H1 (cell line): ENCODE measurements at regions not wholly inside any gene's neighbourhood (a gene's known extent, or its start where the extent isn't known, plus 50 kb on each side); places are given as distances from the start of the nearest gene placed in this dataset.

Experiments used
- CTCF ChIA-PET: fragments of 300-600 bp; sonication (Branson Sonifier 250); formaldehyde crosslinking; loops from one replicate; lab custom pipeline; 2021; ENCODE audit not compliant: partially characterized antibody; lab: Charles Lee
- POLR2A ChIA-PET: fragments of 300-600 bp; sonication (Branson Sonifier 250); formaldehyde crosslinking; loops from one replicate; lab custom pipeline; 2021; ENCODE audit warnings: inconsistent platforms; ENCODE audit not compliant: partially characterized antibody; lab: Charles Lee
- DNase-seq, 2 experiments: peaks; one replicate each; pipeline versions ENCODE4 v3.0.0 to v3.0.0-alpha.2; 2010 to 2022; ENCODE audit warnings: low spot score in 2 of 2, low read depth in 1 of 2, mixed read lengths in 1 of 2
- FAIRE-seq: peaks from 2 replicates; lab custom pipeline; 2011; peaks lifted over from hg19 to GRCh38; lab: Jason Lieb, UNC
- H2AFZ ChIP-seq: 2 replicates; pipeline ENCODE4 v1.8.1; 2012; ENCODE audit warnings: low read length, inconsistent platforms
- H2AK5ac ChIP-seq: 2 replicates; pipeline ENCODE4 v1.6.1; 2013; ENCODE audit warnings: low read depth, low read length
- H2BK120ac ChIP-seq: replicated peaks from 2 replicates; pipeline ENCODE3; 2013; ENCODE audit warnings: low read depth, low read length, inconsistent platforms
- H2BK12ac ChIP-seq: 2 replicates; pipeline ENCODE4 v1.6.1; 2013; ENCODE audit warnings: low read depth, low read length
- H2BK15ac ChIP-seq: 2 replicates; pipeline ENCODE4 v1.6.1; 2013; ENCODE audit warnings: low read length
- H2BK20ac ChIP-seq: 2 replicates; pipeline ENCODE4 v1.6.1; 2013; ENCODE audit warnings: low read length
- H2BK5ac ChIP-seq: 2 replicates; pipeline ENCODE4 v1.6.1; 2013; ENCODE audit warnings: low read depth, low read length
- H3K14ac ChIP-seq: 2 replicates; pipeline ENCODE4 v1.6.1; 2013; ENCODE audit warnings: inconsistent platforms; ENCODE audit not compliant: insufficient read length
- H3K18ac ChIP-seq: 2 replicates; pipeline ENCODE4 v1.6.1; 2013; ENCODE audit warnings: low read length; ENCODE audit errors: extremely low read depth
- H3K23ac ChIP-seq: 2 replicates; pipeline ENCODE4 v1.6.1; 2013; ENCODE audit warnings: inconsistent platforms; ENCODE audit not compliant: insufficient read length
- H3K23me2 ChIP-seq: 2 replicates; pipeline ENCODE4 v1.6.1; 2013; ENCODE audit warnings: low read depth, low read length
- H3K27ac ChIP-seq: 2 replicates; pipeline ENCODE4 v1.6.1; 2011; ENCODE audit warnings: low read depth, low read length, inconsistent platforms
- H3K27me3 ChIP-seq, 4 experiments: replicated peaks in 1 of 4; 1 replicate in 1 of 4; 2 replicates in 3 of 4; pipeline versions ENCODE4 v1.6.1 to v1.8.1; 2011 to 2013; ENCODE audit warnings: low read length in 3 of 4, mild to moderate bottlenecking in 3 of 4, inconsistent platforms in 2 of 4, mixed read lengths in 2 of 4, moderate library complexity in 1 of 4; ENCODE audit not compliant: control insufficient read depth in 3 of 4, insufficient read depth in 3 of 4; ENCODE audit errors: extremely low read depth in 1 of 4
- H3K36me3 ChIP-seq, 4 experiments: 2 replicates each; pipeline versions ENCODE4 v1.6.1 to v1.8.1; 2011 to 2013; ENCODE audit warnings: mild to moderate bottlenecking in 4 of 4, low read length in 3 of 4, moderate library complexity in 2 of 4, control low read depth in 1 of 4, inconsistent platforms in 1 of 4; ENCODE audit not compliant: insufficient read depth in 4 of 4, control insufficient read depth in 2 of 4
- H3K4ac ChIP-seq: replicated peaks from 2 replicates; pipeline ENCODE3; 2013; ENCODE audit warnings: low read length, low read depth, mixed read lengths, inconsistent platforms; ENCODE audit not compliant: insufficient read length
- H3K4me1 ChIP-seq, 4 experiments: replicated peaks in 1 of 4; 1 replicate in 1 of 4; 2 replicates in 3 of 4; pipeline versions ENCODE4 v1.6.1 to v1.8.1; 2011 to 2013; ENCODE audit warnings: low read length in 3 of 4, inconsistent platforms in 2 of 4, mixed read lengths in 1 of 4; ENCODE audit not compliant: insufficient read depth in 4 of 4, control insufficient read depth in 3 of 4
- H3K4me2 ChIP-seq, 2 experiments: 2 replicates each; pipeline versions ENCODE4 v1.6.1 to v1.8.1; 2011 to 2013; ENCODE audit warnings: low read depth in 2 of 2, low read length in 2 of 2, control low read depth in 1 of 2, inconsistent platforms in 1 of 2, mild to moderate bottlenecking in 1 of 2; ENCODE audit not compliant: insufficient read depth in 1 of 2
- H3K4me3 ChIP-seq, 4 experiments: fragments of 200-600, 300-600 bp in 1 of 4; sonication (generic), shearing (Covaris generic), sonication (Bioruptor Twin) in 1 of 4; 2 replicates each; pipeline versions ENCODE4 v1.5.1 to v1.8.1; 2011 to 2016; ENCODE audit warnings: low read length in 4 of 4, low read depth in 3 of 4, control low read depth in 2 of 4, inconsistent platforms in 2 of 4, mild to moderate bottlenecking in 2 of 4, mixed read lengths in 1 of 4, moderate library complexity in 1 of 4; ENCODE audit not compliant: insufficient read depth in 2 of 4; ENCODE audit errors: extremely low read depth in 1 of 4
- H3K56ac ChIP-seq: replicated peaks from 2 replicates; pipeline ENCODE3; 2013; ENCODE audit warnings: low read depth, mild to moderate bottlenecking, mixed read lengths, low read length, inconsistent platforms; ENCODE audit not compliant: insufficient read length
- H3K79me1 ChIP-seq: 2 replicates; pipeline ENCODE4 v1.6.1; 2013; ENCODE audit warnings: low read depth, low read length, control low read depth
- H3K79me2 ChIP-seq, 2 experiments: 2 replicates each; pipeline versions ENCODE4 v1.6.1 to v1.8.1; 2012 to 2013; ENCODE audit warnings: low read length in 2 of 2, mild to moderate bottlenecking in 2 of 2, inconsistent platforms in 1 of 2; ENCODE audit not compliant: insufficient read depth in 2 of 2, control insufficient read depth in 1 of 2
- H3K9ac ChIP-seq, 4 experiments: replicated peaks in 1 of 4; 1 replicate in 1 of 4; 2 replicates in 3 of 4; pipeline versions ENCODE4 v1.6.1 to v1.8.1; 2011 to 2013; ENCODE audit warnings: low read depth in 3 of 4, low read length in 3 of 4, control low read depth in 2 of 4, mild to moderate bottlenecking in 2 of 4, moderate library complexity in 2 of 4, inconsistent platforms in 1 of 4; ENCODE audit errors: extremely low read depth in 1 of 4
- H3K9me3 ChIP-seq, 2 experiments: 2 replicates each; pipeline versions ENCODE4 v1.6.1 to v1.8.1; 2012 to 2013; ENCODE audit warnings: mild to moderate bottlenecking in 2 of 2, moderate library complexity in 2 of 2, control low read depth in 1 of 2, inconsistent platforms in 1 of 2, low read depth in 1 of 2, low read length in 1 of 2, mixed read lengths in 1 of 2; ENCODE audit not compliant: insufficient read depth in 2 of 2
- H4K20me1 ChIP-seq, 2 experiments: replicated peaks in 1 of 2; 2 replicates each; pipeline versions ENCODE3 to v1.8.1; 2011 to 2013; ENCODE audit warnings: inconsistent platforms in 2 of 2, low read length in 2 of 2, mild to moderate bottlenecking in 1 of 2; ENCODE audit not compliant: insufficient read depth in 2 of 2, control insufficient read depth in 1 of 2
- H4K5ac ChIP-seq: 2 replicates; pipeline ENCODE4 v1.6.1; 2013; ENCODE audit warnings: low read length, low read depth, mixed read lengths, inconsistent platforms; ENCODE audit not compliant: insufficient read length
- H4K8ac ChIP-seq: 2 replicates; pipeline ENCODE4 v1.8.0; 2013; ENCODE audit warnings: mild to moderate bottlenecking, moderate library complexity, low read length, inconsistent platforms; ENCODE audit not compliant: insufficient read depth; ENCODE audit errors: extremely low read depth
- H4K91ac ChIP-seq: replicated peaks from 2 replicates; pipeline ENCODE3; 2013; ENCODE audit warnings: low read length, mixed read lengths, inconsistent platforms; ENCODE audit not compliant: insufficient read length
- ASH2L ChIP-seq: fragments of 200-600, 300-600 bp; sonication (generic); IDR thresholded peaks from one replicate; pipeline ENCODE4 v1.7.1; 2017; ENCODE audit warnings: low read length
- ATF2 ChIP-seq: IDR thresholded peaks from 2 replicates; pipeline ENCODE4 v1.6.1; 2012; ENCODE audit warnings: low read length, inconsistent platforms
- ATF3 ChIP-seq: IDR thresholded peaks from 2 replicates; pipeline ENCODE4 v1.6.1; 2011; ENCODE audit warnings: low read depth, mild to moderate bottlenecking, low read length; ENCODE audit not compliant: insufficient read depth
- CBX5 ChIP-seq: fragments of 300-800, 300-1000 bp; sonication (generic); IDR thresholded peaks from 2 replicates; pipeline ENCODE4 v1.7.1; 2016; ENCODE audit warnings: antibody characterized with exemption, low read length, low read depth
- EZH2 ChIP-seq: fragments of 200-600 bp; sonication (generic); IDR thresholded peaks from 2 replicates; pipeline ENCODE4 v1.7.1; 2012; ENCODE audit warnings: low read depth, mild to moderate bottlenecking, moderate library complexity, low read length, inconsistent platforms; ENCODE audit not compliant: severe bottlenecking
- JUN ChIP-seq: IDR thresholded peaks from 2 replicates; pipeline ENCODE4 v1.6.1; 2011; ENCODE audit warnings: low read depth, mild to moderate bottlenecking, improper control_type of control experiment, low read length
- JUND ChIP-seq: IDR thresholded peaks from 2 replicates; pipeline ENCODE4 v1.6.1; 2011; ENCODE audit warnings: mild to moderate bottlenecking, improper control_type of control experiment, low read length
- POLR2A ChIP-seq, 2 experiments: IDR thresholded peaks; 1 replicate in 1 of 2; 2 replicates in 1 of 2; pipeline ENCODE4 v1.6.1; 2011; ENCODE audit warnings: low read depth in 2 of 2, low read length in 2 of 2, mild to moderate bottlenecking in 2 of 2; ENCODE audit errors: control extremely low read depth in 1 of 2
- SP1 ChIP-seq: IDR thresholded peaks from 2 replicates; pipeline ENCODE4 v1.6.1; 2011; ENCODE audit warnings: low read depth, low read length
- SP2 ChIP-seq: IDR thresholded peaks from 2 replicates; pipeline ENCODE4 v1.6.1; 2012; ENCODE audit warnings: mild to moderate bottlenecking, low read length, inconsistent platforms
- TEAD4 ChIP-seq: IDR thresholded peaks from 2 replicates; pipeline ENCODE4 v1.6.1; 2012; ENCODE audit warnings: low read depth, low read length, inconsistent platforms, mixed read lengths
- WGBS, 2 experiments: shearing (Covaris generic) in 1 of 2; methylation state at CpG; one replicate each; pipeline versions ENCODE4 v1.1.6 to v1.1.7; 2013 to 2015; ENCODE audit warnings: low lambda C conversion rate in 2 of 2, mixed read lengths in 2 of 2, inconsistent platforms in 1 of 2, low coverage in 1 of 2, missing lambda C conversion rate in 1 of 2; ENCODE audit not compliant: insufficient replicate concordance in 2 of 2, insufficient coverage in 1 of 2, insufficient read length in 1 of 2; ENCODE audit errors: extremely low coverage in 1 of 2, missing lambda C conversion rate in 1 of 2; 5-methylcytosine and 5-hydroxymethylcytosine counted together

GRCh38 chr2:118730405-118730804 is 117.0 kb downstream of the EN1 start:
- Histone ChIP-seq H2BK5ac (no peak overlapping the region), H3K27ac (no peak overlapping the region), H4K20me1 (no peaks in the 10 kb centered on the region), H3K4ac (no peak overlapping the region), H2BK20ac (no peak overlapping the region), H4K5ac (no peak overlapping the region), H3K14ac (no peak overlapping the region), H2BK120ac (no peak overlapping the region), H3K27me3 (no peaks in the 10 kb centered on the region), H3K23me2 (no peaks in the 10 kb centered on the region), H4K8ac (no peak overlapping the region), H3K9me3 (0 out of 4 replicates have a peak, but pooled peaks cover 5 to 8% of the 10 kb centered on the region in 2 experiments), H3K56ac (no peak overlapping the region), H3K4me2 (no peak overlapping the region), H4K91ac (no peak overlapping the region), H3K36me3 (peaks cover 0 to 2% (median 0%) of the 10 kb centered on the region in 4 experiments; a peak in 1 of 8 replicates), H2AFZ (no peak overlapping the region), H3K79me2 (no peaks in the 10 kb centered on the region), H3K79me1 (no peaks in the 10 kb centered on the region), H3K4me1 (no peaks in the 10 kb centered on the region), H3K18ac (no peak overlapping the region), H3K4me3 (no peak overlapping the region), H2AK5ac (no peak overlapping the region), H2BK12ac (no peak overlapping the region), H3K9ac (no peak overlapping the region), H3K23ac (no peak overlapping the region), H2BK15ac (no peak overlapping the region)
- WGBS, 2 experiments = 85% methylated on average over 3 of the region's 3 CpGs; no CpG with 5 or more reads in 1 of the 2 experiments
- ChIA-PET POLR2A (no interaction called here), CTCF (no interaction called here)
- DNase-seq = no peak
- no peak for TF ChIP-seq TEAD4
- TF ChIP-seq EZH2 = no peak
- no peak for TF ChIP-seq CBX5
- no peak for TF ChIP-seq JUND
- no peak for TF ChIP-seq SP1
- no peak for TF ChIP-seq ASH2L
- no peak for TF ChIP-seq JUN
- no peak for TF ChIP-seq ATF3
- no peak for TF ChIP-seq ATF2
- TF ChIP-seq SP2 = no peak
- TF ChIP-seq POLR2A (IDR thresholded peaks at IDR 0.05; ENCODE audit: control extremely low read depth in 1 of 2, low read depth in 2 of 2, low read length in 2 of 2) = no peak
- FAIRE-seq = no peak
